Kidney (tissue), 13 donors: ENCODE measurements at regions not wholly inside any gene's neighbourhood (a gene's known extent, or its start where the extent isn't known, plus 50 kb on each side); places are given as distances from the start of the nearest gene placed in this dataset.
"Not testable (repeated sequence)": the region's sequence is repeated elsewhere in the genome, so short reads cannot be mapped to it uniquely, and the experiment has no call there.

Source experiments
- DNase-seq, 5 donors: peaks; one replicate each; pipeline ENCODE4 v3.0.0-alpha.2; 2013 to 2020
- FAIRE-seq: peaks from 2 replicates; lab custom pipeline; 2012; peaks lifted over from hg19 to GRCh38; lab: Jason Lieb, UNC
- H3K27ac ChIP-seq, 2 donors: one replicate each; pipeline ENCODE4 v1.7.0; 2013; ENCODE audit warnings: low read depth in 2 of 2, low read length in 2 of 2, inconsistent platforms in 1 of 2
- H3K27me3 ChIP-seq: one replicate; pipeline ENCODE4 v1.7.1; 2013; ENCODE audit warnings: low read length, inconsistent platforms; ENCODE audit not compliant: control insufficient read depth, insufficient read depth
- H3K36me3 ChIP-seq, 3 donors: one replicate each; pipeline versions ENCODE4 v1.7.0 to v1.7.1; 2013; ENCODE audit warnings: low read length in 3 of 3, control low read depth in 1 of 3, inconsistent platforms in 1 of 3; ENCODE audit not compliant: insufficient read depth in 3 of 3, control insufficient read depth in 2 of 3
- H3K4me1 ChIP-seq, 3 donors: one replicate each; pipeline versions ENCODE4 v1.7.0 to v1.7.1; 2013; ENCODE audit warnings: low read length in 3 of 3, inconsistent platforms in 1 of 3, low read depth in 1 of 3; ENCODE audit not compliant: control insufficient read depth in 2 of 3, insufficient read depth in 2 of 3
- H3K4me3 ChIP-seq, 3 donors: one replicate each; pipeline versions ENCODE4 v1.7.0 to v1.8.1; 2013; ENCODE audit warnings: low read length in 3 of 3, control low read depth in 1 of 3, inconsistent platforms in 1 of 3
- H3K9ac ChIP-seq, 3 donors: one replicate each; pipeline versions ENCODE4 v1.7.0 to v1.7.1; 2013; ENCODE audit warnings: low read length in 3 of 3, control low read depth in 1 of 3, inconsistent platforms in 1 of 3
- H3K9me3 ChIP-seq, 3 donors: one replicate each; pipeline versions ENCODE4 v1.7.0 to v1.7.1; 2013; ENCODE audit warnings: low read length in 3 of 3, control low read depth in 1 of 3, inconsistent platforms in 1 of 3; ENCODE audit not compliant: control insufficient read depth in 2 of 3, insufficient read depth in 1 of 3
- CTCF ChIP-seq: IDR thresholded peaks from 3 replicates; pipeline ENCODE4 v1.5.1; 2012; ENCODE audit warnings: mild to moderate bottlenecking, moderate library complexity, borderline replicate concordance; ENCODE audit not compliant: insufficient read depth; ENCODE audit errors: extremely low read depth
- intact Hi-C: fragments of 100-400 bp; cut with DNase I; formaldehyde crosslinking; loops from one replicate; pipeline ENCODE4 v1.11.1; 2022
- donor health status: control.
- donor health status: control.
- donor health status: control.
- donor health status: control.
- donor health status: control.
- donor health status: DM: yes; HTN: yes; CAD: no.
- donor health status: Normal renal cell carcinoma (clear cell type).

GRCh38 chr2:64924170-64924934 lies 64.8 kb upstream of the SLC1A4 start:
- H3K9me3 ChIP-seq: no peaks in the 10 kb centered on the region
- H3K27ac ChIP-seq: no peak overlapping the region
- no peak overlapping the region for H3K4me3 ChIP-seq
- H3K4me1 ChIP-seq: no peaks in the 10 kb centered on the region
- H3K27me3 ChIP-seq: no peaks in the 10 kb centered on the region
- no peaks in the 10 kb centered on the region for H3K36me3 ChIP-seq
- DNase-seq (no peak), FAIRE-seq (no peak)
- H3K9ac ChIP-seq: no peak overlapping the region
- intact Hi-C loops: loop anchor here (5.0 kb wide), 1 partner anchor 113 kb away; no protein-coding TSS in a partner anchor
- no peak for TF ChIP-seq CTCF

GRCh38 chr2:64925930-64926722 lies 63.1 kb upstream of the SLC1A4 start:
- H3K4me3 ChIP-seq, FAIRE-seq, H3K27me3 ChIP-seq, H3K9me3 ChIP-seq, H3K36me3 ChIP-seq, DNase-seq, H3K27ac ChIP-seq, H3K4me1 ChIP-seq, intact Hi-C loops, H3K9ac ChIP-seq: not testable (repeated sequence)

GRCh38 chr2:64928813-64929212 lies 60.4 kb upstream of the SLC1A4 start:
- intact Hi-C loops: no loop called here
- no peaks in the 10 kb centered on the region for H3K4me1 ChIP-seq
- H3K27ac ChIP-seq: no peak overlapping the region
- H3K36me3 ChIP-seq: no peaks in the 10 kb centered on the region
- TF ChIP-seq CTCF: no peak
- H3K27me3 ChIP-seq: no peaks in the 10 kb centered on the region
- DNase-seq: no peak
- no peak overlapping the region for H3K4me3 ChIP-seq
- H3K9ac ChIP-seq: no peak overlapping the region
- FAIRE-seq: no peak
- H3K9me3 ChIP-seq: no peaks in the 10 kb centered on the region

GRCh38 chr2:64929333-64929732 lies 59.9 kb upstream of the SLC1A4 start:
- intact Hi-C loops: no loop called here
- DNase-seq (no peak), FAIRE-seq (no peak)

More at GRCh38 chr2:64929333-64929732, 59.9 kb upstream of the SLC1A4 start:
- Histone ChIP-seq H3K9ac (no peak overlapping the region), H3K27ac (no peak overlapping the region), H3K4me3 (no peak overlapping the region), H3K27me3 (no peaks in the 10 kb centered on the region), H3K4me1 (no peaks in the 10 kb centered on the region), H3K9me3 (no peaks in the 10 kb centered on the region), H3K36me3 (no peaks in the 10 kb centered on the region)
- no peak for TF ChIP-seq CTCF
